ENCODE measurements at regions not wholly inside any gene's neighbourhood (a gene's known extent, or its start where the extent isn't known, plus 50 kb on each side); places are given as distances from the start of the nearest gene placed in this dataset.

DNA sequence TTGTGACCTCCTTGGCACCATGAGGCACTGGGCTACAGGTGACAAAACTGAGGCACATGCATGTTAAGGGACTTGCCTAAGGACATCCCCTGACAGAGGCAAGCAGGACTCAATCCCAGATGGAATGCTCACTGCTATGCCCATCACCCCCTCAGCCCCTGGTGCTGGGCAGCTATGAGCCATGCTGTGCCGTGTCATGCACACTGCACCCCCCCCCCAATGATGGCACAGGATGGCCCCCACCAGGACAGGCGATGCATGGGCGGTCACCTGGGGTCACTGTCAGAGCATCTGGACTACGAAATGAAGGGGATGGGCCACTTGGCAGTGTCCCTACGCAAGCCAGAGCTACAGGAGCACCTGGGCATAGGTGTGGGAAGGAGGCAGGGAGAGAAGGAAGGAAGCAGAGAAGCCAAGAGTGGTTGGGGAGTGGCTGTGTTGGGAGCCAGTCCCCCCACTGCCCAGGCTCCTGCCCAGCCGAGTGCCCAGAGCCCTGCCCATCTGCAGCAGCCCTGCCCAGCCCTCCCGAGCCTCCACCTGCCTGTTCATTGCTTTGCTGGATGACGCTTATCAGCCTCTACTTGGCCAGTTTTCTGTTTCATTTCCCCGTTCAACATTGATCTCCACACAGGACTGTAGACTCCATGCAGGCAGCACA is 84.9 kb upstream of the DIO3 start:
- no peak for DNase-seq

DNA sequence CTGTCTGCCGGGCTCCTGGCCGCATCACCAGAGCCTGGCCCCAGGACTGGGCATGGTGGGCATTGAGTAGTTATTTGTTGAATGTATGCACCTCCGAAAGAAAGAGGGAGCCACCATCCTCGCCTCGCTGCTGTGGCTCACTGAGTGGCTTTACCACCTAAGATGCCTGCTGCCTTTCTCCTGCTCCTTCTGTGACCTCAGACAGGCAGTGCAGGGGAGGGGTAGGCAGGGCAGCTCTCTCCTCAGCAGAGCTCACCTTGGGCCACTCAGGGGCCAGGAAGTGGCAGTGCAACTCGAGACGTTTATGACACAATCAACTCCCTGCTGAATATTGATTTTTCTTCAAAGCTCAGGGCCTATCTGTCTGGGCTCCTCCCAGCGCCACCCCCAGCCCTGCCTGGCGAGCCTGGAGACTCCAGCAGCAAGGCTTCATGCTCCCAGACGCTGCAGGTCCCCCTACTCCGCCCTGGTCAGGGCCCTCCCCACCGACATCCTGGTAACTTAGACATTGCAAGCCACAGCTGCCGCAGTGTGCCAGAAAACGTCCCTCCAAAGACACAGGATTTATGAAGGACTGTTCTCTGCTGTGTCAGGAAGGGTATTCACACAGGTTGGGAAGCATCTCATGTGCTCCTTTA is 84.3 kb upstream of the DIO3 start:
- DNase-seq = no peak

- no peak for DNase-seq
These were observed 83.6 kb upstream of the DIO3 start for GRCh38 chr14:101477648-101478047.

- DNase-seq = no peak
These were observed 83.2 kb upstream of the DIO3 start for GRCh38 chr14:101478096-101478495.

- no peak for DNase-seq
These were observed 82.4 kb upstream of the DIO3 start for GRCh38 chr14:101478796-101479410.

DNA sequence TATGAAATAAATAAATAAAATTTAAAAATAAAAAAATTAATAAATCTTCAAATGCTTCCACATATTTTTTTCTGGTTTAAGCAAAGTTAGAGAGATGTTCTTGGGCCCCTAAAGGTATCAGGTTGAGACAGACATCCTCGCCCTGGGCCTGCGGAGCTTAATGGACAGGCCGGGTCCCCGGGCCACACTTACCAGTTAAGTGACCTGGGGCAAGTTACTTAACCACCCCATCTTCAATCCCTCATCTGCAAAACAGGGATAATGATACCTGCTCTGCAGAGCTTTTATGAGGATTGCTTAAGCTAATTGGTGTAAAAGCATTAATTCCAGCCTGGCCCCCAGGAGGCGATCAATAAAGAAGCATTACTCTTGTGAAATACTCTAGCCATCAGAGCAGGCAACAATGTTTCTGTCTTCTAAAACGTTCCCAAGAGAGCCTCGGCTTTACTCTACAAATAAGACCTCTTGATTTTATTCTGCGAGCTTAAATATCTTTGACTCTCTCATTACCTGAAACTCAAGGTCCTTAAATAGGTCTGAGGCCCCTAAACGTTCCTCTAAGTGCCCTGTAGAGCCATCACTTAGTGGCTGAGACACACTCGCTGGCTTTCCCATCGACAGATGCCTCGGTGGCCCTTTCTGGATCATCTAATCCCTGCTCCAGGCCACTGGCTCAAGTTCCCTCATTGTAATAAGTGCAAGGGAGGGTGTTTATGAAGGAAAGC is 81.1 kb upstream of the DIO3 start:
- DNase-seq = no peak

DNA sequence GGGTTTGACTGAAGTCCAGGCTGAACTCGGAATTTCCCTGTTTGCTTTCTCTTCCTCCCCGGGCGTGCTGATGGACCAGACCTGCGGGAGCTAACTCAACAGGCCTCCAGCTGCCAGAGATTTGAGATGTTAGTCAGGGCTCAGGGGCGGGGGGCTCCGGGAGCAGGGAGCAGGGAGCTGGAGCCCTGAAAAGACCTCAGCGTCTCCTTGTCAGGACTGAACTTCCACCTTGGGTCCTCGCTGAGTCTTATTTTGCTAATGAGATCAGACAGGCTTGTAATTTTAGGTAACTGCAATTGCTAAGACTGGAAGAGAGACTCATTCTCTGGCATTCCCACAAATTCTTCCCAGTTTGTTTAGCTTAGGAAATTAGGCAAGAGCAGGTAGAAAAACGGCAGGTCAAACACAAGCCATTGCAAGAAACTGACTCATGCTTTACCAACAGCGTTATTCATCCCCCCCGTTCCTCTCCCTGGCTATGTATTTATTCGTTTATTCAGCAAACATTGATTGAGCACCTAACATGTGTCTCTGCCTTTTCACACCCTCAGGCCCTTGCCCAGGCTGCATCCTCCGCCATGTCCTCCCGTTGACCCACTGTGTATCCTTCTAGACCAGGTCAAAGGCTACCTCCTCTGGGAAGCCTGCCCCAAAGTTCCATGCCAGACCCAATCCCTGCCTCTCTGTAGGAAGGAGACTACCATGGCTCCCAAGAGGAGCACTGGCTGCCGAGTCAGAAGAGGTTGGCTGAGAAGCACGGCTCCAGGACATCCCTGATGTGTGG is 80.4 kb upstream of the DIO3 start:
- DNase-seq = no peak

GRCh38 chr14:101481557-101481956 is 79.7 kb upstream of the DIO3 start:
- DNase-seq = no peak

- DNase-seq = no peak
These were observed 79.2 kb upstream of the DIO3 start for GRCh38 chr14:101482066-101482465.

GRCh38 chr14:101483829-101484228 is 77.5 kb upstream of the DIO3 start:
- DNase-seq = no peak

GRCh38 chr14:101489092-101489760 is 72.1 kb upstream of the DIO3 start:
- DNase-seq = no peak

DNA sequence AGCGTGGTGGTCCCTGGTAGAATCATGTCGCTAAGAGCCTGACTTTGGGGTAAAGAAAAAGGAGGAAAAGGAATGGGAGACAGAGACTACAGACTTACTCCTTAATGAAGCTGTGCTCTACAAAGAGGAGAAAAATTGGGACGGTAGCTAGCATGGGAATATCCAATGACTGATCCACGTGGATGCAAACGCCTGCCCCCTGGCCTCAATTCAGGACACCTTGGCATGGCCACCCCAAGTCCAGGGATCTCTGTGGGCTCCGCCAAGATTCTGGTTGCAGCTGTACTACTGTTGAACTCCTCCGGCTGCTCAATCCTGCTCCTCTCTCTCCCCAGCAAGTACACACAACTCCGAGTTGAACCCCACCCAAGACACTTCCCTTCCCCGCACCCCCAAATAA is 70.5 kb upstream of the DIO3 start:
- no peak for DNase-seq

GRCh38 chr14:101491841-101492240 is 69.5 kb upstream of the DIO3 start:
- no peak for DNase-seq

GRCh38 chr14:101492716-101493115 is 68.6 kb upstream of the DIO3 start:
- DNase-seq = no peak

DNA sequence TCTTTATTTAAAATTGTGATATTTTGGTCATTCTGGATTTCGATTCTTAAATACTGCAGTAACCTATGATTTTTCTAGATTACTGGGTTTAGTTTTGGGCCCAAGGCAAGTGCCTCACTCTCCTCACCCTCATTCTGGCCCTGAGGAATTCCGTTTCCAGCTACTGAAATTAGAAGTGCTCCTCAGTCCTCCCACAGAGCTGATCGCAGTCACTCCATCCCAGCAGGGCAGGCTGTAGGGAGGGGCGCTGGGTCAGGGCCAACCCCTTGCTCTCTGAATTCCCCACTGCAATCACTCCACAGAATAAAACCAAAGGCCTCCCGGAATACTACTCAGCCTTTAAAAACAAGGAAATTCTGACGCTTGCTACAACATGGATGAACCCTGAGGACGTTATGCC is 66.5 kb upstream of the DIO3 start:
- no peak for DNase-seq

DNA sequence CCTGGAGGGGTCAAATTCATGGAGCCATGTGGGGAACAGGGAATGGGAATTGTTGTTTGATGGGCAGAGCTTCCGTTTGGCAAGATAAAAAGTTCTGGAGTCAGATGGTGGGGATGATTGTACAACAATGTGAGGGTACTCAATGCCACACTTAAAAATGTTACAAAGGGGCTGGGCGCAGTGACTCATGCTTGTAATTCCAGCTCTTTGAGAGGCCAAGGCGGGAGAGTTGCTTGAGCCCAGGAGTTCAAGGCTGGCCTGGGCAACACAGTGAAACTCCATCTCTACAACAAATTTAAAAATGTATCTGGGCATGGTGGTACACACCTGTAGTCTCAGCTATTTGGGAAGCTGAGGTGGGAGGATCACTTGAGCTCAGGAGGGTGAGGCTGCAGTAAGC is 66.0 kb upstream of the DIO3 start:
- DNase-seq = no peak

DNA sequence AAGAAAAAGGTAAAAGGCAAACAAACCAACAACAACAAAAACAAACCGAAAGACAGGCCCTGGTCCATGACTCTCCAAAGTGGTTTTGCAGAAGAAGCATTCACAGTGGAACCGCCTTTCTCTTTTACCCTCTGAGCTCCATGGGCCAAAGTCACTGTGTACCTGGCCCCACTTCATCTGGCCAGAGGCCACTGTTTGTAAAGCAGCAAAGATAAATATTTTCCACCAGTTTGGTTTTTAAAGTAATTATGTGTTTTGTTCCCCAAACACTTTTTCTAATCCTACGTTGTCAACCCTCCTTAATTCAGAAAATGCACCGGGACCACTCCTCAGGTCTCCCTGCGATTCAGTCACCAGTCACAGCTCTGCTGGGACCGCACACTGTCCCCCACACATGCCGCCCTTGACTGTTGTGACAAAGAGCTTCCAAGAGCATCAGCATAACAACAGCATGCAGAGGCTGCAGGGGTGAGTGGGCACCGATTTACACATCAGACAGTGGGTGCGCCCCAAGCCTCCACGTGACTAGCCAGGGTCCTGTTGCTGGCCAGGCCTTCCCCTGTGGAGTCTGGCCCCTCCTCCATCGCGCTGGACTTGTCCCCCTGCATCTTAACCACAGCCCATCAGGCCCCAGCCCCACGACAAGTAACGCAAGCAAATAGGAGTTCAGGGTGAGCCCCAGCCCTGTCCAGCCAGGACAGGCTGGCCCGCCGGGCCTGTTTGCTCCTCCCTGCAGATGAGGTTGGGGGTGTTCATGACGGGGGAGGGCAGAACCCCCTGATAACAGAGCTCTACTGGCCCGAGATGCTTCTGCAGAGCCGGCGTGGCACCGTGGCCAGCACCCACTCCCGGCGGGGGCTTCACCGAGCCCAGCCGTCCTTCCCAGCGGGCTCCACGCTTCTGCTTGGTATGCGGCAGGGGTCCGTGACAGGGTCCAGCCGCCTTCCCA is 65.2 kb upstream of the DIO3 start:
- no peak for DNase-seq

DNA sequence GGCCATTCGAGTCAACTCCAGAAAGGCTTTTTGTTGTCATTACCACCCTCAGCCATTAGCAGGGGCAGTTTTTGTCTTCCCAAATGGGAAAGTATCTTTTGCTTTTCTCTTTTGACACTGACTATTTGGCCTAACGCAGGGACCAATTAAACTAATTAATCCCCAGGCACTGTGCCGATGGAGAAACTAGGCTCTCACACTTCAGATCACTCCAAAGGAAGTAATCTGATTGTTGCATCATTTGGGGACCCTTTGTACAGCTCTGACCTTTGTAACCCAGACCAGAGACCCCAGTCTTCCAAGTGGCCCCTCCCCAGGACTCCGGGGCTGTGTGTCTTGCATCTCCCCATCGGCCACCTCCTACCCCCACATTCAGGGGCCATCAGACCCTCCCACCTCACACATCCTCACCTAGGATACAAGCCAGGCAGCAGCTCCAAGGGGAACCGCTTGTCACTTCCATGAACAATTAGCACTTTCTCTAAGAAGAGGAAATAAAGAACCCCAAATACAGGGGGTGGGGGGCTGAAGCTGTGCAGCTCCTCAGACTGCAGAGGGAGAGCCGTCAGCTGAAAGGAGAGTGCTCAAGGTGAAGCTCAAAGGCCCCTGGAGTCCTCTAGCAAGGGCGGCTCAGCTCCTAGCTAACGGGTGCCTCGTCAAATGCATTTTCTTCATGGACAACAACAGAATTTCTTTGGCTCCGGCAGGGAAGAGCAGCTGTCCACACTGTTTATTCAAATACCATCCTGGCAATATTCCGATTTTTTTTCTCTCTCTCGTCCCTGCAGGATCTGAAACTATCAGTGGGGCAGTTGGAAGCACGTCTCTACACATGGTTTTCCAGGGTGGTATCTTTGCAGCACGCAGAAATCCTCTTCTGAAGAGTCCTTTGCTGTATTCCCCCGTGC is 64.3 kb upstream of the DIO3 start:
- no peak for DNase-seq

DNA sequence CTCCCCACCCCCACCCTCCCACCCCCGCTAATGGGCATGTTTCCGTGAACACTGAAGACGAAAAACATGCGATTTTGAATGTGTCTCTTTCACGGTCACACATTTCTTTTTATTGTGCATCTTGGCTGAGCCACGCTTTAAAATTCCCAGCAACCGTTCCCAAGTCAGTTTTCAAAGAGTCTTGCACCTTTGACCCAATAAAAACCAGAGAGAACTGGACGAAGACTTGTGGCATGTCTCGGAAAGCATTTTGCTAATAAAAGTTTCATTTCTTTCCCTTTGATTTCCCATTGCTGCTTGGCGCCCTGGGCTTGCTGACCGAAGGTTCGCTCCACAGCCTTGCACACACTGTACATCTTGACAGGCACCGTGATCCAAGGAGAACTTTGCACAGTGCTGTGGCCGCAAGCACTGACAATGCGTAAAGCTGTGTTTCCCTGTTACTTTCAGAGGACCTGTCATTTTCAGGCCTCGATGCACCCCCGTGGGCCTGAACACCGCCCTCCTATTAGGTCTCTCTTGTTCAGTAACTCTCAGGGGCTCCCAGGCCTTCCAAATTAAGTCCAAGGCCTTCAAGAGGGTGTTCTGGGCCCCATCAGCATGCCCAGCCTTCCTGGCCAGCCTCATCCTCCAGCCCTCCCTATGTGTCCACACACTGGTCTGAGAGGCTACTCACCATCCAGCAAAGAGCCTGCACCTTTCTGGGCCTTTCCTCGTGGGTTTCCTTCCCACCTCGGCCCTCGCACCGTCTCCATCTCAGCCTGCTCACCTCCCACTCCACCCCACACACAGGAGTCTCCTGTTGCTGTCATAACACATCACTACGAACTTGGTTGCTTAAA is 63.4 kb upstream of the DIO3 start:
- DNase-seq = no peak

All from Kasumi-1 (cell line).